ENCODE measurements at regions not wholly inside any gene's neighbourhood (a gene's known extent, or its start where the extent isn't known, plus 50 kb on each side); places are given as distances from the start of the nearest gene placed in this dataset.
A peak's percentile ranks its signal among the peaks of the same experiment; 100 is the strongest.
"Not testable (repeated sequence)": the region's sequence is repeated elsewhere in the genome, so short reads cannot be mapped to it uniquely, and the experiment has no call there.

DNA sequence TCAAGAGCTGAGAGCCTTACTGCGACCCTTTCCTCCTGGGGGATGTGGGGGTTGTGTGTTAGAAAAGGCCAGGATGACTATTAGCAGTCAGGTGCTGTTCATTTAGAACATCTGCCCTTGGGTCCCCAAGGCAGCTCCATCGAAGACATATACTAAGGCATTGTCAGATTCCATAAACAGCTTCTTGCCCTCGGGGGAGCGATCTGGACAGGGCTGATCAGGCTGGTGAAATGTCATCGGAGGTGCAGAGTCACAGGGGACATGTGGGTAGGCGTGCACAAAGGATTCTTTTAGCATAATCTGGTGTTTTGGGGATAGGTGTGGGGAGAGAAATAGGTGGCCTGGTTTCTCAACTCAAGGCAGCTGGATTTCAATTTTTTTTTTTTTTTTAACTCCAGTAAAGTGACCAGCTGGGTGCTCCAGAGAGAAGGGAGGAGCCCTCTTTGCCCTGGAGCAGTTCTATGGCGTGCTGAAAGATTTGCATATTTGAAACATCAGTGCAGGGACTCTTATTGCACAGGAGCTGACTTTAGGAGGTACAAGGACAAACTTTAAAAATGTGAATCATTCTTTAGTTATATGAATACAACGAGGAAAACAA, 160.1 kb downstream of the SUDS3 start:
- no peak for DNase-seq (ENCODE audit: low spot score)

DNA sequence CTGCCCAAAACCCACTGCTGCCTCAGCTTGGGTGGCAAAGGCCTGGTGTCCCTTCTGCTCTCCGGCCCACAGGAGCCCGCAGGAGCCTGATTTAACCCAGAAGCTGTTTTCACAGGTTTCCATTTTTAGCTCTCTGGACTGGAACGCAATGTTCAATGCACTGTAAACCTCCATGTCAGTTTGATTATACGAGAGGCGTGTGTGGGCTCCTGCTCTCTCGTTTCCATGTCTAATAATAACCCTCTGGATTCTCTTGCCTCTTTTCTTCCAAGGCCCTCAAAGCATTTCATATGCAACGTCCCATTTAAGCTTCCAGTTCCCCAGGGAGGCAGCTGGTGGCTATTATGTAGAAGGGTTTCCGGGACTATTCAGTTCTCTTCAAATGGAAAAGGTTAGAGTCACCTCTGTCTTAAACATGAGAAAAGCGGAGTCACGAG, 161.1 kb downstream of the SUDS3 start:
- no peak for DNase-seq (ENCODE audit: low spot score)

DNA sequence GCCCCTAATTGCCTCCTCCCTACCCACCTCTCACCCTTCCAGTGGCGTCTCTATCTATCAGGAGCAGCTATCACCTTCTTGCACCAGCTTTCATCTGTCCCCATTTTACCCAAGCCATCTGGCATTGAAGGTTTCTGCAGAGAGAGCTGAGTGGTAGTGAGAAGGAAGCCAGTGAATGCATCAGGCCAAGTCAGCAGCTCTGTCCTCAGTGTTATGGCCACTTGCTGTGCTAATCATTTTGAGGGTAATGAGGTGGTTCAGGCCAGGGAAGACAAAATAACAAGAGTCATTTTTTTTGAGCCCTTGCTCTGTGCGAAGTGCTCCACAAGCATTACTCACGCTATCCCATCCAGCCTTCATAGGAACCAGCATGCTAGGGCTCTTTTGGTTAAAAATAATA, 164.7 kb downstream of the SUDS3 start:
- DNase-seq (ENCODE audit: low spot score), result no peak

- no peak for DNase-seq (ENCODE audit: low spot score)
These were observed 165.6 kb downstream of the SUDS3 start for GRCh38 chr12:118541934-118542333.

GRCh38 chr12:118543651-118544050, 167.3 kb downstream of the SUDS3 start:
- DNase-seq (ENCODE audit: low spot score), result no peak

- peak; percentile 18 for DNase-seq (ENCODE audit: low spot score)
These were observed 168.2 kb downstream of the SUDS3 start for GRCh38 chr12:118544569-118544968.

- not testable (repeated sequence) for DNase-seq (ENCODE audit: low spot score)
These were observed 171.3 kb downstream of the SUDS3 start for GRCh38 chr12:118547606-118548005.

- no peak for DNase-seq (ENCODE audit: low spot score)
These were observed 172.6 kb downstream of the SUDS3 start for GRCh38 chr12:118548887-118549509.

GRCh38 chr12:118549510-118549980, 173.2 kb downstream of the SUDS3 start:
- DNase-seq (ENCODE audit: low spot score), result no peak

GRCh38 chr12:118553856-118554504, 177.6 kb downstream of the SUDS3 start:
- no peak for DNase-seq (ENCODE audit: low spot score)

DNA sequence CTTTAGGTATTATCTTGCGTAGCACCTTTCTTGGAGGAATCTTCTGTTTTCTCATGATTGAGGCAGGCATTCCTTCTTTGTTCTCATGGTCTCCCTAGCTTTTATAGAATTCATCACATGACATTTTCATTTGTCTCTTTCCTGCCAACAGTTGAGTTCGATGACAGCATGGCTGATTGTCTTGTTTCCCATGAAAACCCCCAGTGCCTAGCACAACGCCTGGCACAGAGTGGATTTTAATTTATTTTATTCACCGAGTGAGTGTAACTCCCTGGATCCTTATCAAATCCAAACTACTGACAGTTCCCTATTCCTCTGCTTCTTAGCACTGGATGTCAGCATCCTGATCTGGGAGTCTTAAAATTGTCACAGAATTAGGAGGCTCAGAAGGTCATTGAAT, 182.6 kb downstream of the SUDS3 start:
- no peak for DNase-seq (ENCODE audit: low spot score)

DNA sequence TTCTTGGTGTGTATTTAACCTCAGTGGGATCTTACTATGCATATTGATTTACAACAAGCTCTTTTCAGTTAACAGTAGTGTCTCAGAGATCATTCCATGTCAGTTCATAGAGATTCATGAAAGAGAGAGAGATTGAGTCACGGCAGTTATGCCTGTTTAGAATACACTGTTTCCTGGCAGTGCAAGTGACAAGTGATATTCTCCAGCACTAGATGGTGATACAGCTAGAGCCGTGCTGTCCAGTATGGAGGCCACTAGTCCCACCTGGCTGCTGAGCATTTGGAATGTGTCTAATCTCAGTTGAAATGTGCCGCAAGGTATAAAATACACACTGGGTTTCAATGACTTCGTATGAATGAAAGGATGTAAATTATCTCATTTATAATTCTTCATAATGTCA, 184.4 kb downstream of the SUDS3 start:
- DNase-seq (ENCODE audit: low spot score), result no peak

DNA sequence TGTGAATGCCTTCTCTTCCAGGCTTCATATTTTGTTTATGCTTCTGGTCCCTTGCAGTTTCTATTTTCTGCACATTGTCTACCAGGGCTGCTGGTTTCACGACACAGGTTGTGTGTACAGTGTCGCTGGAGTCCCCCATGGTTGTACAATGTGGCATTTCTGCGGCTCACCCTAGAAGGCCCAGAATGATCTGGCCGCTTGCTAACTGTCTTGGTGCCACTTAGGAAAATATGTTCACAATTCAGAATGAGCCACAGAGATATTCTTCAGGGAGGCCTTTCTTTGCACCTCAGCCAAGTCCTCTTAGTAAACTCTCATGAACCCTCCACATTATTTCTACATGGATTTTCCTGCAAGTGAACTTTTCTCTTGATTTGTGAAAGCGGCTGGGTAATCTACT, 195.4 kb downstream of the SUDS3 start:
- DNase-seq (ENCODE audit: low spot score), result no peak

GRCh38 chr12:118574288-118574687, 197.9 kb downstream of the SUDS3 start:
- DNase-seq (ENCODE audit: low spot score), result no peak

GRCh38 chr12:118575730-118576129, 199.4 kb downstream of the SUDS3 start:
- DNase-seq (ENCODE audit: low spot score), result no peak

- no peak for DNase-seq (ENCODE audit: low spot score)
These were observed 205.0 kb downstream of the SUDS3 start for GRCh38 chr12:118581371-118581770.

DNA sequence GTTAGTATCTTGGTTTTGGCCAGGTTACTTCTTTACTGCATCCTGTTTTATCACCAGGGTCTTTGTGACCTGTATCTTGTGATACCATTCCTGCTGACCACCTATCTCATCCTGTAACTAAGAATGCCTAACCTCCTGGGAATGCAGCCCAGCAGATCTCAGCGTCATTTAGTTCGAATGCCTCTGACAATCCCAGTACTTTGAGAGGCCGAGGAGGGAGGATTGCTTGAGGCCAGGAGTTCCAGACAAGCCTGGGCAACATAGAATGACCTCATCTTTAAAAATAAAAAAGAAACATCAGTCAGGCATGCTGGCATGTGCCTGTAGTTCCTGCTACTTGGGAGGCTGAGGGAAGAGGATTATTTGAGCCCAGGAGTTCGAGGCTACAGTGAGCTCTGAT, 206.5 kb downstream of the SUDS3 start:
- DNase-seq (ENCODE audit: low spot score), result no peak

DNA sequence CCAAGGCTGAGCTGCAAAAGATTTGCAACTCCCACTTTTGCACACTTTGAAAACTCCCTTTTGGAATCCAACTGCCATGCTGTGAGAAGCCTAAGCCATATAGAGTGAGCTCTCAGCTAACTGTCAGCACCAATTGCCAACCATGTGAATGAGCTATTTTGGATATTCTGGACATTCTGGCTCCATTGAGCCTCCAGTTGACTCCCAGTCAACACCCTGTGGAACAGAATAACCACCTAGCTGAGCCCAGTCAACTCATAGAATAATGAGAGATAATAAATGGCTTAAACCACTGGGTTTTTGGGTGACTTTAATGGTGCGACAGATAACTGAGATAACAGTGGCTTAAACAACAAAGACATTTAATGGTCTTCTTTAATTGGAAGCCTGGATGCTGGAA, 210.1 kb downstream of the SUDS3 start:
- no peak for DNase-seq (ENCODE audit: low spot score)

DNA sequence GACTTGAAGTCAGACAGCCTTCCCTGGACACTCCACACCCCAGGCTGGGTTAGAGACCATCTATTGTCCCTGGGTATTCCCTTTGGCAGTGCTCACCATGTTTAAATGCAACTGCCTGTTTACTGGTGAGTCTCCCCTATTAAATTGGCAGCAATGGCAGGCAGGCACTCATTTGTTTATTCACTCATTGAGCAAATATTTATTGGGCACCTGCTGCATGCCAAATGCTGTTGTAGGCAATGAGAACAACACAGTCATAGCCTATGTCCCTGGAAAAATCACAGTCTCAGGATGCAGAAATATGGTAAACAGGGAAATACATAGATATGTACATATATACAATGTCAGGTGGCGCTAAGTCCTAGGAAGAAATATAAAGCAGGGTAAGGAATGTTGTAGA, 212.8 kb downstream of the SUDS3 start:
- no peak for DNase-seq (ENCODE audit: low spot score)

GRCh38 chr12:118590406-118591150, 214.2 kb downstream of the SUDS3 start:
- no peak for DNase-seq (ENCODE audit: low spot score)

- no peak for DNase-seq (ENCODE audit: low spot score)
These were observed 227.4 kb downstream of the SUDS3 start for GRCh38 chr12:118603610-118604361.

DNA sequence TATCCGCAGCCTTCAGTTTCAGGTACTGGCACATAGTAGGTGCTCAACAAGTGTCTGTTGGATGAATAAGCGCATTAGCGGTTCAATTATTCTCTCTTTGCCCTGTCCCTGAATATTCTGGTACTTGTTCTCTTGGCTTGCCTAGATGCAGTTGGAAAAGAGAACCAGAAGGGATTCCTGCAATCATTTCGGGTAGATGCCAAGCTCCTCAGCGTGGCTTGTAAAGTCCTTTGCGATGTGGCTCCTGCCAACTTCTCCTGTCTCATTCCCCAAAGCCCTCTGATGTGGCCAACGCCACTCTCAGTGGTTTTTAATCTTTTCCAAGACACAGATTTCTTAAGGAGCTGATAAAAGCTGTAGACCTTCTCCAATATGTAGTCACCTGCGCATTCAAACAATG, 230.3 kb downstream of the SUDS3 start:
- no peak for DNase-seq (ENCODE audit: low spot score)

All from AG08395 (cell line).